GM19372 (cell line): ENCODE measurements at regions not wholly inside any gene's neighbourhood (a gene's known extent, or its start where the extent isn't known, plus 50 kb on each side); places are given as distances from the start of the nearest gene placed in this dataset.

Source experiments
- ATAC-seq: cut with Tn5 transposase; IDR thresholded peaks from one replicate; pipeline ENCODE4 v1.9.1; 2021; ENCODE audit warnings: mild to moderate bottlenecking, low read depth, moderate library complexity; ENCODE audit not compliant: unreplicated experiment

DNA sequence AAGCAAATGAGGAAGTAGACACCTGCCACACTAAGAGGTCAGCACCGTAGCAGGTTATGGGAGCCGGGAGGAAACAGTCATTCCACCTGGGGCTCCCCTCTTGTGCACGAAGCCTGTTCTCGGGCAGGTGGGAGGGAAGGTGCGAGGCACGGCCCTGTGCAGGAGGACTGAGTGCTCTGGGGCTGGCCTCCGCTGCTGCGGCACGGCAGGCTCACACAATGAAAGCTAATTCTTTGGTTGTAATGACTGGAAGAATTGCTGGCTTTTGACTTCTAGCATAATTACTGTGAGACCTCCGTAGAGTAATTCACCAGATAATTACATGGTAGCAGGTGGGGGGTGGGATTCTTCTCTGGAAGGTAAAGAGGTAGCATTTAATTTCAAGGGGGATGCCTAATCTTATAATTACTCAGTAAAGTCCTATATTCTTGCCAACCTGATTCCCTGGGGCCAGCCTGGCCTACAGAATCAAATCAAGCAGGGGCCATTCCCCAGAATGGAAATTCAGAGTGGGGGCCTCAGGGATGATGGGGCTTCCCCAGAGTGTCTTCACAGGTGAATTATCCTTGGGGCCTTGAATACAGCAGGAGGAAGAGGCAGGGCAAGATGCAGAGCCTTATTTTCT lies 129.1 kb downstream of the TPRA1 start:
- ATAC-seq, result no peak

DNA sequence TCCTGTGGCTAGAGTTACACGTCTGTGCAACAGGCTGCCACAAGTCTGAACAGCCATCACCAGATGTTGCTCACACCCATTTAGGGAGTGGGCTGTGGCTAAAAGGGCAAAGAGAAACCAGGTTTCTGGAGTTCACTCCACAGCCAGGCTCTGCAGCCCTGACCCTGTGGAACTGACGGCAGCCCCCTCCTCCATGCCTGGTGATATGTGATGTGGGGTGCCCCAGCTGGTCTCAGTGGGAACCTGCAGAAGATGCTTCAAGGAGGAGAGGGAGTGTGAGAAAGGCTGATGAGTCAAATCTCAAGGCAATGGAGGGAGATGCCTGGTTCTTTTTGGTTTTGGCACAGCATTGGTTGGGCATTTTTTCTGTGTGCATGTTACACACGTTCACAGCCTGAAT lies 130.6 kb downstream of the TPRA1 start:
- no peak for ATAC-seq

DNA sequence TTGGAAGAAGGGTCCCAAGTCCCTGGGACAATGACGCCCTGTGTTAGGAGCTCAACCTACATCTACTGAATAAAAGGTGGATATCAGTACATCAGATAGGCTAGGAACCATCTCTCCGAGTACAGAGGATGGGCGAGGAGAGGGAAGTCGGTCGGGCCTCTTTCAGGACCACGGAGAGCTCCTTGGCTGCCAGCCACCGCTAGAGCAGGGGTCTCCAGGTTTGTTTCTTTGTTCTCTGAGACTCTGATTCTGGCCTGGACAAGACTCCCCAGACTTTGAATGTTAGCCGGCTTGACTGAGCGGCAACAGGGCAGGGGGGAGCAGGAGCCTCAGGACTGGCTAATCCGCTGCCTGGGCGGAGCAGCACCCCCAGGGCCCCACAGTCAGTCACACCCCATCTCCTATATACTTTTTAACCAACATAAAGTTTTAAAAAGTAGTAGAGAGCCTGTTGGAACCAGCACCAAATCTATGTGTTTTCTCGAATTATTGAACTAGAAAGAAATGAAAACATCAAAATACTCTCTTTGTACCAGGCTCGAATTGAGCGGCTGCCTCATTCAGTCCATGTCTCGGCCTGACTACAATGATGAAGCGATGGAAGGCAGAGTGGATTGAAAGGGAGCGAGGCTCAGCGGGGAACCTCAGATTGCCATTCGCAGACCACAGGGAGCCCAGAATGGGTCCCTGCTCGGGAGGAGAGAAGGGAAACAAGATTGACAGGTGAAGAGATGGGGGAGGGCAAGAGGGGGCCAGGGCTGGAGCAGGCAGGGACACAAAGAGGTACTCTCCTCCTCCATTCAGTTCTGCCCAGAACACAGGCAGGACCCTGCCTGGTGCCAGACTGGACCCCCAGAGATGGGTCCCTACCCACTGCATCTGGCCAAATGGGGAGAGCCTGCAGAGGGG lies 131.6 kb downstream of the TPRA1 start:
- no peak for ATAC-seq

DNA sequence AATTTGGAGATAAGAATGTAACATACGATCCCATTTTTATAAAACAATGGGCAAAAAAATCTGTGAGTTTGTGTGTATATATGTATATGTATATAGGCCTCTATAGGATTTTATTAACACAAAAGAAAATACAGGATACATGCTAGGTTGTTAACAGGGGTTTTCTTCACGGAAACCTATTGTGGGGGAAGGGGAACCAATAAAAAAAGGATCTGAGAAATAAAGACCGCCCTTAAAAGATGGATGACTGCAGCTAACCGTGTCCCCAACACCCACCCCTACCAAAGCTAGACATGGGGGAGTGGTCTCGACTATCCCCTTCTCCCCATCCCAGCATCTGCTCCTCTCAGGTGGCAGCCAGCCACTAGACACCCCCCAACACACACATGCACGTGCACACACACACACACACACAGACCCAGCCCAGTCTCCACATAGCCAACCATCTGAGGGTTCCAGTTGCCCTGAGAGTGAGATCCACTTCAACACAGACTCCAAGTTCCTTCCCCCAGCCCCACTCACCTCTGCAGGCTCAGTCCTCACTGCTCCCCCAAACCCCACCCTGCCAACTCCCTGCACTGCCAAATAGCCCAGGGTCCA lies 132.9 kb downstream of the TPRA1 start:
- no peak for ATAC-seq

DNA sequence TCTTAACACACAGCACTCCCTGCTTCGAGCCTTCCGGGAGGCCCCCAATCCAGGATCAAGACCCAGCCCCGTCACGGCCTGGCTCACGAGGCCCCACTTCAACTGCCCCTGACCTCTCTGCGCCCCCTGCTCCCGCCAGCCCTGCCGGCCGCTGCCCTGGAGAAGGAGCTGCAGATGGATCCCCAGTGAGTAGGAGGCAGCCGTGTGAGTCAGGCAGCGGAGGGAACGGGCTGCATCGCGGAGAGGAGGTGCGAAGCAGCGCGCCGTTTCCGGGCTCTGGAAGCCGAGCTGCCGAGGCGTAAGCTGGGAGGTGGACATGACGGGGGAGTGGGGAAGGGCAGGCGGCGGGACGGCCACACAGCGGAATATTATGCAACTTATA lies 133.4 kb downstream of the TPRA1 start:
- ATAC-seq, result no peak

DNA sequence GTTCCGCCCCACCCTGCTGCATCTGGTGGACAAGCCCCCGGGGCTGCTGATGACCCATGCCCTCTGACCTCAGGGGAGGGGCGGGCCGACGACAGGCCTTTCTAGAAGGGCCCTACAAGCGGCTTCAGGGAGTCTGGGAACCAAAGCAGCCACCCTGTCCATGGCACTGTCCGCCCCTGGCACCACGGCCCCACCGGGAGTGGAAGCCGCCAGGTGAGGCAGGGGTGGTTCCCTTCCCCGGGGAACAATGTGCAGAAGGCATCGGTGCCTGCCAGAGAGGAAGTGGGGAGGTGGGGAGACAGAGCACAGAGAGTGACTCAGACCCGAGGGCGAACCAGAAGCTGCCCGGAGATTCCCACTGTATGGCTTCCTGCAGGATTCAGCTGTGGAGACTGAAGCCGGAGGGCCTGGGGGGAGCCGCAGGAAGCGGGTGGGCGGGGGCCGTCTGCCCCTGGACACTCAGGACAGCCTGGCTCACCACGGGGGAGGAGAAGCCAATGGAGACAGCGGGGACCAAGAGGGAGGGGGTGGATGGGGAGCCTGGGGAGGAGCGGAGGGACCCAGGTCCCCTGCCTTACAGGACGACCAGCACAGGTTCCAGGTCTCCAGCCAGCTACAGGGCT lies 134.0 kb downstream of the TPRA1 start:
- ATAC-seq, result no peak

DNA sequence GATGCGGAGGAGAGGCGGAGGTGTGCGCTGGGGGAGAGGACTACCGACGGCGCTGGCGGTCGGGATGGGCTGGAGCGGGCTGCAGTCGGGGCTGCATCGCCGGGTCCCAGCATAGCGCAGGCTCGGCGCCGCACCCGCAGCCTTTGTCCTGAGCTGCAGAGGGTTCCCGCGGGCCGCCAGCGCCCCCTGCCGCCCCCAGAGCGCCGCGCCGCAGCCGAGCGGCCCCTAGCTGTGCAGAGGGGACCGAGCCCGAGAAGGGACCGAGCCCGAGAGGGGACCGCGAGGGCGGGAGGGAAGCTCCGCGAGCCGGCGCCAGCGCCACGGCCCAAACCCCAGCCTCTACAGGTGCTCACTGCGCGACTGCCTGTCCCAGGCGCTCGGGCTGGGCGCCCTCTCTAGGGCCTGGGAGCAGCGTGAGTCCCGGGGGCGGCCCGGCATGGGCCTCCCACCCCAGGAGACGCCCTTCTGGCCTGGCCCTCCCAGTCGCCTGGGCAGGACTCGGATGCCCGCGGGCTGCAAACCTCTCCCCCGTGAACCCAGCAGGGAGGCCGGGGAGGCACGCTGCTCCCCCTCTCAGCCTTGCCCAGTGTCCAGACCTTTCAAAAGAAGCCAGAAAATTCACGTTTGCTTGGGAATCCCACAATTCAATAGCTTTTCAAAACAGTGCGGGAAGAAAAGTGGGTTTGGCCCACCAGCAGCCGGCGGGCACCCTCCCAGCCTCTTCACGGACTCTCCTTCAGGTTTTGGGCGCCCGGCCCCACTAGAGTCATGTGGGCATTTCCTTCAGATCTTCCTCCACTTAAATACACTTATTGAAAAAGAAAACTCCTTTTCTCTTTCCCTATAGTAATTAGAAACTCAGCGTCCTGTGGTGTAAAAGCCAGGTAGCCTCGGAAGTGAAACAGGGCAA lies 134.7 kb downstream of the TPRA1 start:
- peak; percentile 90 for ATAC-seq

DNA sequence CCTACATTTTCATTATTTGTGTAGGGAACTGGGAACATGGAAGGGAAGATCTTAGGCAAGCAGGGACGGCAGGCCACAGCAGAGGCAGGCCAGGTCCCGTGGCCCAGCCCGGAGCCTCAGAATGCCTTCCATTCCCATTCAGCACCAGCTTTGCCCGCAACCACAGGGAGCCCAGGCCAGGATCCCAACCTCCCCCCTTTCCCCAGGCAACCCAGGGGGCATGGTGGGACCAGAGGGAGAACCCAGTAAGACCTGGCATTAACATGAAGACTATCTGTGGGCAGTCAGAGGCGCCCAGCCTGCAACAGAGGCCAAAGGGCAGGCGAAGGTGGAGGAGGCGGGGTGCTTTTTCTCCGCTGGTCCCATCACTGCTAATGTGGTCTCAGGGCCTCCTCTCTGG lies 135.6 kb downstream of the TPRA1 start:
- ATAC-seq, result no peak

DNA sequence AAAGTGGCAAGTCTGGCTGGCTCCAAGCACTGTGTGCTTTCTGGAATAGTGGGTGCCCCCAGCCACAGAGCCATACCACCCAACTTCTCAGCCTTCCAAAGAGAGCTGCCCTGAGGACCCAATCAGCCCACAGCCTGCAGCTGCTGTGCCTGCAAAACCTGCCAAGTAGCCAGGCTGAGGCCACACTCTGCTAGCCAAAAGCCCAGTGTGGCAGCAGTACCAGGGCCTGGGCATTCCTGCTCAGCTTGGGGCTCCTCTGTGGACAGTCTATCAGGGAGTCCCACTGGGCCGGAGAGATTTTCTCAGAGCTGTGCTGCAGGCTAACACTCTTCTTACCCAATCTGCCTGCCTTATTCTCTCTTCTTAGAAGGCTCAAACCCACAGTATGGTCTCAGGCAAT lies 136.5 kb downstream of the TPRA1 start:
- no peak for ATAC-seq

DNA sequence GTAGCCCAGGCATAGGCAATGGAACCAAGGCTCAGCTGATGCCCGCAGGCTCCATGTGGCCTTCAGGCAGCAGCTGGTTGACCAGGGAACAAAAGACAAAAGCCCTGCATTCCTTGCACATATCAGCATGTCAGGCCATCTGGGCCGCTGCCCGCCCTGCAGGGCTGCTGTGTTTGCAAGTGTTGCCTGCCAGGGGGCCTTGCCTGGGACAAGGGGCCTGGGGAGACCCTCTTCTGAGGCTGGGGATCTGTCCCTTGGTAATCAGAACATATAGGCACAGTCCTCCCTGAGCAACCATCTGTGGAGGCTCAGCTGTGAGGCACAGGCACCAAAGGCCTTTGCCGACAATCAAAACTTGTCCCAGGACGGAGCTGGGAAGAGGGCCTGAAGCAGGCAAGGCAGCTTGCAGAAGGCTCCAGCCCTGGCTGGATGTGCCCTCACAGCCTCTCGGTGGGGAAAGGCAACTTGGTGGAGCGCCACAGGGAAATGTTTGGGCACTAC lies 138.2 kb downstream of the TPRA1 start:
- no peak for ATAC-seq

DNA sequence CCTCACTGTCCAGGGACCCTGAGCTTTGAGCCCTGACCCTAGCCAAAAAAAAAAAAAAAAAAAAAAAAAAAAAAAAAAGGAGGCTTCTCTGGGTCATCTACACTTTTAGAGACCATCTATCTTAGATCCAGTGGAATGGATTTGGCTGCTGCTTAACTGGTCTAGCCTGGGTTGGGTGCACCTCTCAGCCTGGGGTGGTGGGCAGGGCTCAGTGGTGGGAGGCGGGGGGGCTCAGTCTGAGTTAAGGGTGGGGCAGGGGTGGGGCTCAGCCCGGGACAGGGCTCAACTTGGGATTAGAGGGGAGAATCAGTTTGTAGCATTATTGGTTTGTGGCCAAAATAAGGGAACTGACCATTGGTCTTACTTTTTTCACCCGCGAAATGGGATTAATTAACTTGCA lies 139.2 kb downstream of the TPRA1 start:
- ATAC-seq, result no peak

DNA sequence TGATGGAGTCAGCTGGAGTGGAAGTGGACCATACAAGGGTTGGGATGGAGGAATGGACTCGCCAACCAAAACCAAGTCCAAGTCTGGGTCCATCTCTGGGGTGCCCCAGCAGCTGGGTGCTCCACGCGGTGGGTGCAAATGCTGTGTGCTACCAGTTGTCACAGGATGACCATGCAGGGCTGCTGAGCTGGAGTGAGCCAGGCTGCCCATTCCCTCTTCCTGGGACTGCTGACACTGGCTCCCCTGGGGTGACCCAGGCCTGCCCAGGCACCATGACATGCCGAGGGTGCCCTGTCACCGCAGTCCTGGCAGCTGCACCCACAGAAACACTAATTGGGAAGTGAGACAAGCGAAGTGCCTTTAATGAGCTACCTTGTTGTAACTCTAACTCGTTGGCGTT lies 140.2 kb downstream of the TPRA1 start:
- ATAC-seq, result no peak

DNA sequence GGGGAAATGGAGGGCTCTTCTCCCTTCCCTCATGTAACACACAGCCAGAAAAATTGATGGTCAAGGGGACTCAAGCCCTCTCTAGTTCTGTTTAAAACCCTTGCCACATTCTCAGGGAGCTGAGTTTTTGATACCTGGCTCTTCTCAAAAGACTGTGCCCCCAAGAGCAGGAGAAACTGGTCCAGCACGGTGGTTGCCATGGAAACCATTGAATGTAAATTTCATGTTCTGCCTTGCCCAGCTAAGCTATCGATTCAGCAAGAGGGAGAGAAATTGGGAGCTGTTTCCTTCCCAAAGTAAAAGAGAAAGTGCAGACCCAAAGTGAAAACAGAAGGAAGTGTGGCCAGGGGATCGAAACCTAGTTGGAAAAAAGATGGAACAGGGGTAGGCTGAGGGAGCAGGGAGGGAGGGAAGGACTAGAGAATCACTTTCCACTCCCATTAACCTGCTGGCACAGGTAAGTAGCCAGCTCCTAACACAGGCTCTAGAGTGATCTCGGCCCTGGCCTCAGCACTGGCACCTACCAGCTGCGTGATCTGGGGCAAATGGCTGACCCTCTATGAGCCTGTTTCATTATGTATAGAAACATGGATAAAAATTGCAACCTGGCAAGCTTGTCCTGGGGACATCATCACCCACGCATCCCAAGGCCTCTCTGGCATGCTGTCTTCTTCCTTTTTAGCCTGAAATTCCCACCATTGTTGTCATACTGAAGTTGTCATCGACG lies 140.9 kb downstream of the TPRA1 start:
- ATAC-seq, result no peak

DNA sequence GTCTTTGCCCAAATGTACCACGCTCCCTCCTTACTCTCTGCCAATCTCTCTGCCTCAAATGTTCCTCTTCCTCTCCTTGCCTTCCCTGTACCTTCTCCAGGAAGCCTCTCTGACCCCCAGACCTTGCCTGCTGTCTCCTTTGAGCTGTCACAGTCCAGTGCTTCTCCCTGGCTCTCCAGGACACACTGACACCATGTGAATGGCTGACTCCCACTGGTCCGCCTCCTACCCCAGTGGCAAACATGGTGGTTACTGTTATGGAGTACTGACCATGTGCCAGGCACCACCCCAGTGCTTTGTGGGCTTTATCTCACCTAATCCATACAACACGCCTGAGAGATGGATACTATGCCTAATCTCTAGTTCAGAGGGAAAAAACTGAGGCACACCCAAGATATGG lies 141.9 kb downstream of the TPRA1 start:
- no peak for ATAC-seq

DNA sequence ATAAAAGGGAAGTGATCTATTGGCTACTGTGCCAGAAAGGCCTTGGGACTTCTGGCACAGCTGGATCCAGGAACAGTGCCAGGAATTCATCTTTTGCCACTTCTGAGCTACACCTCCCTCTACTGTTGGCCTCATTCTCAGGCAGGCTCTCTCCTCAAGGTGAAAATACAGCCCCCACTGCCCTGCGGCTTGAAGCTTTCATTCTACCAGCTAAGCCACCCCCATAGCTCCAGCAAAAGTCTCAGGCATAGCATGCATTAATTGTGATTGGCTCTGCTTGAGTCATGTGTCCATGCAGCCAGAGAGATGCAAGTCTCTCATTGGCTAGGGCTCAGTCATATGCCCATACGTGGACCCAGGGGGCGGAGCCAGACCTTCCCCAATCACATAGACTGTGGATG lies 142.4 kb downstream of the TPRA1 start:
- no peak for ATAC-seq

DNA sequence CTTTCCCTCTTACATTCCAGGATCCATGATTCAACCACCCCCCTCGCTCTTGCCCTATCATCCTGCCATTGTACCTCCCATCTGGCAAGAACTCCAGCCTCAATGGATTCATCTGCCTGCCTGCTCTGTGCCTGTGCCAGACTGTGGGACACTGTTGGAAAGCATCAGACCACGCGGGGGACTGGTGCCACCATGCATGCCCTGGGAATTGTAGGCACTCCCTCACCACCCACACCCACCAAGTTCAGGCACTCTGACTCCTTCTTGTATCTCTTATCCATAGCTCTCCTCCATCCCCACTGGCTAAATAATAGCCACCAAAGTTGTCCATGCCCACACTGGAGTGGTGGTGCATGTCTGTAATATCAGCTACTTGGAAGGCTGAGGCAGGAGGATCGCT lies 143.8 kb downstream of the TPRA1 start:
- ATAC-seq, result no peak

DNA sequence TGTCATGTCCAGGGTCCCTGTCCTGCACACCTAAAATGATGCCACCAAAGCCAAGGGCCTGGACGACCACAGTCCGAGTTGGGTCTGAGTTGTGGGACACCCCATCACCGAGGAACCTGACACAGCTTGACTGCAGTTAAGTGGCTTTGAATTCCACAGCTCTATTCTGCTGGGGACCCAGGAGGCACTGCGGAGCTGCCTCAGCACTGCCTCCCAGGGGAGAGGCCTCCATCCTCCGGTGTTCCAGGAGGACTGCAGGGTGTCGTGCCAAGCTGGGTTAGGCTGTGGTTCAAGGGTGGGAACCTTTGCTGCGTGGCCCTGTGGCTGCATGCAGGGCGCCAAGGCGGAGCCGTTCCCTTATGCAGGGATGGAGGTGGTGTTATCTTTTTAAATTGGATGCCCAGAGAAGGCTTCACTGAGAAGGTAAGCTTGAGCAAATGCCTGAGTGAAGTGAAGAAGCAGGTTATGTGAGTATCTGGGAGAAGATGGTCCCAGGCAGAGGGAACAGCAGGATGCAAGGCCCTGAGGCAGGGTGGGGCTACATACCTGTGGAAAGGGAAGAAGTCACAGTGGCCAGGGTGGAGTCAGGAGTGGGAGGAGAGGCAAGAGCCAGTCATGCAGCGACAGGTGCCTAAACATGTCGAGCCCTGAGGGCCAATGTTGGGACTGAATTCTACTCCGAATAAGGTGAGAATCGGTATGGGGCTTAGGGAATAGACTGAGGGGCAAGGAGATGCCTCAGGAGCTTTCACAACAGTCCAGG lies 144.8 kb downstream of the TPRA1 start:
- ATAC-seq, result no peak

DNA sequence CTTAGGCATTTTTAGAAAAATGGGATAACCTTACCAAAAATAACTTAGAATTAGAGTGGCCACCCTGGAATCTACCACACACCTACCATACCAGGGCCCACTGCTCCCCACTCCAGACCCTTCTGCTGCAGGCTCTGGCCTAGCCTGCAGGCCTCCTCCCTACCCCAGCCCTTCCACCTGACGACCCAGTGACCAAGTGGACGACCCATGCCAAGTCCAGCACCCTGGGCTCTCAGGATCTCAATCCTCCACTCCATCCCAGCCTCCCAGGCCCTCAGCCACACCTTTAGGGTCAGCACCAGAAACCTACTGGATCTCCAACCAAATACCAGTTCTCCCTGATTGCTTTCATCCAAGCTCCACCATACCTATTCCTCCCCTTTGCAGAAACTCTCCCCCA lies 145.8 kb downstream of the TPRA1 start:
- no peak for ATAC-seq
